Renal cortex interstitium (tissue), 11 donors: ENCODE measurements at regions not wholly inside any gene's neighbourhood (a gene's known extent, or its start where the extent isn't known, plus 50 kb on each side); places are given as distances from the start of the nearest gene placed in this dataset.
A peak's percentile ranks its signal among the peaks of the same experiment; 100 is the strongest.
"Not testable (repeated sequence)": the region's sequence is repeated elsewhere in the genome, so short reads cannot be mapped to it uniquely, and the experiment has no call there.

ENCODE experiments used
- DNase-seq, 11 donors: peaks; one replicate each; pipeline ENCODE4 v3.0.0-alpha.2; 2013; ENCODE audit warnings: low read depth in 9 of 11, low spot score in 4 of 11; ENCODE audit errors: extremely low read depth in 1 of 11

- no peak for DNase-seq
These were observed 1474.1 kb upstream of the SEL1L start for GRCh38 chr14:83007641-83008225.

GRCh38 chr14:83017296-83017695 lies 1483.6 kb upstream of the SEL1L start:
- DNase-seq = peak in 4 of 11 donors; percentile 8 to 25 (median 16)

GRCh38 chr14:83019744-83020414 lies 1486.2 kb upstream of the SEL1L start:
- no peak for DNase-seq

GRCh38 chr14:83021323-83021722 lies 1487.7 kb upstream of the SEL1L start:
- no peak for DNase-seq

GRCh38 chr14:83023369-83023768 lies 1489.7 kb upstream of the SEL1L start:
- DNase-seq = no peak

GRCh38 chr14:83041224-83041623 lies 1507.6 kb upstream of the SEL1L start:
- no peak for DNase-seq

GRCh38 chr14:83042858-83043257 lies 1509.2 kb upstream of the SEL1L start:
- DNase-seq = no peak

GRCh38 chr14:83044001-83044400 lies 1510.3 kb upstream of the SEL1L start:
- DNase-seq = no peak

- peak in 10 of 11 donors; percentile 4 to 51 (median 36) for DNase-seq
These were observed 1513.6 kb upstream of the SEL1L start for GRCh38 chr14:83047059-83047830.

- DNase-seq = no peak
These were observed 1519.5 kb upstream of the SEL1L start for GRCh38 chr14:83053022-83053710.

GRCh38 chr14:83058068-83058467 lies 1524.4 kb upstream of the SEL1L start:
- no peak for DNase-seq

- no peak for DNase-seq
These were observed 1538.3 kb upstream of the SEL1L start for GRCh38 chr14:83071888-83072501.

- DNase-seq = no peak
These were observed 1551.5 kb upstream of the SEL1L start for GRCh38 chr14:83085136-83085535.

GRCh38 chr14:83085725-83086124 lies 1552.1 kb upstream of the SEL1L start:
- DNase-seq = no peak

GRCh38 chr14:83091991-83092956 lies 1558.6 kb upstream of the SEL1L start:
- not testable (repeated sequence) for DNase-seq

- DNase-seq = no peak
These were observed 1562.4 kb upstream of the SEL1L start for GRCh38 chr14:83096092-83096491.

GRCh38 chr14:83101846-83102245 lies 1568.2 kb upstream of the SEL1L start:
- no peak for DNase-seq

- no peak for DNase-seq
These were observed 1584.4 kb upstream of the SEL1L start for GRCh38 chr14:83118029-83118428.
